Tibial artery (tissue), 4 donors: ENCODE measurements at regions not wholly inside any gene's neighbourhood (a gene's known extent, or its start where the extent isn't known, plus 50 kb on each side); places are given as distances from the start of the nearest gene placed in this dataset.

Experiments used
- DNase-seq, 2 donors: peaks; one replicate each; pipeline ENCODE4 v3.0.0-alpha.2; 2019
- H3K27ac ChIP-seq, 2 donors: fragments of 200-600 bp; sonication (generic) in 1 of 2; 1 replicate in 1 of 2; 2 replicates in 1 of 2; pipeline ENCODE4 v1.5.1; 2018 to 2019; ENCODE audit warnings: mild to moderate bottlenecking in 1 of 2
- H3K27me3 ChIP-seq, 2 donors: fragments of 200-600 bp; sonication (generic) in 1 of 2; one replicate each; pipeline versions ENCODE4 v1.5.1 to v1.6.0; 2016 to 2019
- H3K36me3 ChIP-seq, 3 donors: fragments of 200-600 bp; sonication (generic) in 2 of 3; one replicate each; pipeline ENCODE4 v1.5.1; 2016 to 2019; ENCODE audit warnings: mild to moderate bottlenecking in 2 of 3
- H3K4me1 ChIP-seq, 4 donors: fragments of 200-600 bp; sonication (generic) in 2 of 4; 1 replicate in 3 of 4; 2 replicates in 1 of 4; pipeline ENCODE4 v1.5.1; 2016 to 2019
- H3K4me3 ChIP-seq, 2 donors: fragments of 200-600 bp; sonication (generic) in 1 of 2; 1 replicate in 1 of 2; 2 replicates in 1 of 2; pipeline ENCODE4 v1.5.1; 2018 to 2019; ENCODE audit warnings: mild to moderate bottlenecking in 2 of 2
- H3K9me3 ChIP-seq, 3 donors: fragments of 200-600 bp; sonication (generic) in 1 of 3; one replicate each; pipeline ENCODE4 v1.5.1; 2016 to 2019
- CTCF ChIP-seq, 2 experiments: fragments of 200-600 bp in 1 of 2; fragments of 450-650 bp in 1 of 2; IDR thresholded peaks; one replicate each; pipeline ENCODE4 v1.5.1; 2017 to 2019; ENCODE audit warnings: antibody characterized with exemption in 2 of 2, mild to moderate bottlenecking in 1 of 2, moderate library complexity in 1 of 2
- intact Hi-C: fragments of 100-400 bp; cut with DNase I; formaldehyde crosslinking; loops from one replicate; pipeline ENCODE4 v1.15.0; 2023; ENCODE audit warnings: low total_unique reads

- intact Hi-C loops: no loop called here
- H3K4me3 ChIP-seq: no peak overlapping the region
- no peak overlapping the region for H3K27ac ChIP-seq
- no peaks in the 10 kb centered on the region for H3K4me1 ChIP-seq
- no peaks in the 10 kb centered on the region for H3K36me3 ChIP-seq
- DNase-seq: no peak
- no peak for TF ChIP-seq CTCF (IDR thresholded peaks at IDR 0.05)
- no peaks in the 10 kb centered on the region for H3K9me3 ChIP-seq
- peaks cover 0 to 2% of the 10 kb centered on the region in 2 donors for H3K27me3 ChIP-seq
These were observed 170.8 kb downstream of the DDX1 start for GRCh38 chr2:15762449-15762848.

DNA sequence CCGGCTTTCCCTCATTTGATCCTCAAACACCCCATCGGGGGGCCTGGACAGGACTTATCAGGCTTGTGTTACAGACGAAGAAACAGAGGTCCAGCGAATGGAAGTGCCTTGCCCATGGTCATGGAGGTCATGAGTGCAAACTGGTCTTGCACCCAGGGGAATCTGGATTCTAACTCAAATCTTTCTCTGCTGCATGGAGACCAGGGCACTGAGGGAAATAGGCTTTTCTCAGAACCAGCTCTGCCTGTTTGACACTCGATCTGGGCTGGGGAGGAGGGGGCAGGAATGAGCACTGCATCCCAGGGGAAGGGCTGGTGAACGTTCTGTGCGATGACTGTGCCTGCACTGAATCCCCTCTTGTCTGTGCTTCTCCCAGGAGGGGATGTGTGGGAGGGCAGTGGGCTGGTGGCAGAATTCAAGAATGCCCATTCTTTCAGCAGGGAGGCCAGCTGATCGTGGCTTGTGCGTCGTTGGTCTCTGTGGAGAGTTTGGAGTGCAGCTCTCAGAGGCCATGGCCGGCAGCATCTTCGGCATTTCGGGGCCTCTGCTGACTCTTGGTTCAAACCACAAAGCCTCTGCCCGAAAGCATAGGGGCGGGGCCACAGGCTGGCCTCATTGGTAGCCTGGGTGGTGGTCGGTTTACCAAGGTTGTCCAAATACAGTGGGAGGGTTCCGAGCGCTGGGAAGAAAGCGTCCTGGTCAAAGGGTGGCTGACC lies 171.6 kb downstream of the DDX1 start:
- no peaks in the 10 kb centered on the region for H3K4me1 ChIP-seq
- intact Hi-C loops: no loop called here

DNA sequence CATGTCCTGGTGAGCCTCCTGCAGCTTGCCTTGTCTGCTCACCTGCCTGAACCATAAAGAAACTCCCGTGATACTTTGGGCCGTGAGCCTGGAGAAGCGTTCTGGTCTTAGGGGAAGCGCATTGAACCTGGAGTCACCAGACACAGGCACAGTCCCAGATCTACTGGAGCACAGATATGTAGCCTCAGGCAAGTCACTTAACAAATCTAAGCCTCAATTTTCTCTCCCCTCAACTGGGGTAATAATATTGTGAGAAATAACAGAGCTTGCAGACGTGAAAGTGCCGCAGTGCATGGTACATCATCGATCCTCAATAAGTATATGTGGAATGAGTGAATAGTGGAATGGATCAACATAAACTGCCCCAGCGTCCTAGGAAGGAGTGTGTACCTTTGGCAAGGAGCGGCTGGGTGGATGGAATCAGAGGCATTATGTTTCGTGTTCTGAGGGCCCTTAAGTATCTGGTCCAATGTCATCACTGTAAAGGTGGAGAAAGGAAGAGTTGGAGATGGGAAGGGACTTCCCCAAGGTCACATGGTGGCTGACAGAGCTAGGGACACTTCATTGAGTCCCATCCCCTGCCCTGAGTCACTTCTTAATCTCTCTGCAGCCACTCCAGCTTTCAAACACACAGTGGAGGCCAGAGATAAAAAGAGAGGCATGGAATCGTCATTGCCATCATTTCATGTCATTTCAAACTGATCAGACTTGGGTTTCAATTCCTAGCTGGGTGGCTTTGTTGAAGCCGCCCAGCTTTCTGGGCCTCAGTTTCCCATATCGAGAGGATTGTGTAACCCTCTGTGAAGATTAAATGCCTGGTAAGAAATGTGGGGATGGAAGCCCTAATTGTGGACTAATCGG lies 172.4 kb downstream of the DDX1 start:
- H3K36me3 ChIP-seq: no peaks in the 10 kb centered on the region
- H3K4me3 ChIP-seq: no peak overlapping the region
- TF ChIP-seq CTCF (IDR thresholded peaks at IDR 0.05): no peak
- no peaks in the 10 kb centered on the region for H3K9me3 ChIP-seq
- no peaks in the 10 kb centered on the region for H3K4me1 ChIP-seq
- peaks cover 0 to 2% of the 10 kb centered on the region in 2 donors for H3K27me3 ChIP-seq
- intact Hi-C loops: no loop called here
- no peak overlapping the region for H3K27ac ChIP-seq
- DNase-seq: no peak

More for the DNA sequence above, 171.6 kb downstream of the DDX1 start:
- H3K27ac ChIP-seq: no peak overlapping the region
- no peak for TF ChIP-seq CTCF (IDR thresholded peaks at IDR 0.05)
- H3K27me3 ChIP-seq: peaks cover 0 to 2% of the 10 kb centered on the region in 2 donors
- H3K36me3 ChIP-seq: no peaks in the 10 kb centered on the region
- H3K4me3 ChIP-seq: no peak overlapping the region
- H3K9me3 ChIP-seq: no peaks in the 10 kb centered on the region
- DNase-seq: no peak

DNA sequence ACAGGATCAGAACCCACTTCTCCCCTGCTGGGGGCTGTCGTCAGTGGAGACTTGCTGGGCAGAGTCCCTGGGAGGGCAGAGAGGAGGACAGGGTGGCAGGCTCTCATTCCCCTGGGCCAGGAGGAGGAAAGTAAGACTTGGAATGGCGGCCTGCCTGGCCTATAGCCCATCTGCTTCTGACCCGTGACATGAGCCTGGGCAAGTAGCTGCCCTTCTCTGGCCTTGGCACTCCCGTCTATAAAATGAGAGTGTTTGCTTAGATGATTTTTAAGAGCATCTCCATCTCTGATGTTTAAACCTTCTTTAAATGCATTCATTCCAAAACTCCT lies 173.0 kb downstream of the DDX1 start:
- H3K9me3 ChIP-seq: no peaks in the 10 kb centered on the region
- TF ChIP-seq CTCF (IDR thresholded peaks at IDR 0.05): no peak
- no peak for DNase-seq
- H3K4me1 ChIP-seq: no peaks in the 10 kb centered on the region
- H3K27ac ChIP-seq: no peak overlapping the region
- no peak overlapping the region for H3K4me3 ChIP-seq
- no peaks in the 10 kb centered on the region for H3K36me3 ChIP-seq
- peaks cover 0 to 2% of the 10 kb centered on the region in 2 donors for H3K27me3 ChIP-seq
- intact Hi-C loops: no loop called here

GRCh38 chr2:15765211-15765610 lies 173.5 kb downstream of the DDX1 start:
- no peak overlapping the region for H3K27ac ChIP-seq
- peaks cover 0 to 2% of the 10 kb centered on the region in 2 donors for H3K27me3 ChIP-seq
- H3K4me3 ChIP-seq: no peak overlapping the region
- no peaks in the 10 kb centered on the region for H3K4me1 ChIP-seq
- H3K9me3 ChIP-seq: no peaks in the 10 kb centered on the region
- TF ChIP-seq CTCF (IDR thresholded peaks at IDR 0.05): no peak
- intact Hi-C loops: no loop called here
- H3K36me3 ChIP-seq: no peaks in the 10 kb centered on the region
- DNase-seq: no peak
